Activated CD8-positive, alpha-beta memory T cell treated with anti-CD3 and anti-CD28 coated beads for 4 hours (primary cell): ENCODE measurements at regions not wholly inside any gene's neighbourhood (a gene's known extent, or its start where the extent isn't known, plus 50 kb on each side); places are given as distances from the start of the nearest gene placed in this dataset.

Source experiments
- DNase-seq, 2 donors: peaks; one replicate each; pipeline ENCODE4 v3.0.0-alpha.2; 2020; ENCODE audit warnings: low read depth in 2 of 2

- no peak for DNase-seq
Observed at GRCh38 chr2:220167956-220168355, 540.5 kb downstream of the SLC4A3 start.

- DNase-seq, result no peak
Observed at GRCh38 chr2:220168891-220169546, 541.6 kb downstream of the SLC4A3 start.

DNA sequence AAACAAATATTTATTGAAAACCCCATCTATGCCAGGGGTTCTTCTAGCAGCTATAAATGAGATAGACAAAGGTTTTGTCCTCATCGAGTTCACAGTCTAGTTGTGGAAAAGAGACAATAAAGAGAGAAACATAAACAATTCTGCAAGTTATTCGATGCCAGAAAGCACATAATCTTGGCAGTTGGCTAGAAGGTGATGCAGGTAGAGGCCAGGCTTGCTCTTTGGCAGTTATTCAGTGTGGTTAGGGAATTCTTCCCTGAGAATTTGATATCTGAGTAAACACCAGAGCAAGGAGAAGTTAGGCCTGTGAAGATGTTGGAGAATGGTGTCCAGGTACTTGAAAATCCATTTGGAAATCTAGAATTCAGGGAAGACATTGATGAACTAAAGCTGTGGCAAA lies 547.4 kb downstream of the SLC4A3 start:
- DNase-seq, result no peak

GRCh38 chr2:220175967-220176366 lies 548.5 kb downstream of the SLC4A3 start:
- DNase-seq, result no peak

DNA sequence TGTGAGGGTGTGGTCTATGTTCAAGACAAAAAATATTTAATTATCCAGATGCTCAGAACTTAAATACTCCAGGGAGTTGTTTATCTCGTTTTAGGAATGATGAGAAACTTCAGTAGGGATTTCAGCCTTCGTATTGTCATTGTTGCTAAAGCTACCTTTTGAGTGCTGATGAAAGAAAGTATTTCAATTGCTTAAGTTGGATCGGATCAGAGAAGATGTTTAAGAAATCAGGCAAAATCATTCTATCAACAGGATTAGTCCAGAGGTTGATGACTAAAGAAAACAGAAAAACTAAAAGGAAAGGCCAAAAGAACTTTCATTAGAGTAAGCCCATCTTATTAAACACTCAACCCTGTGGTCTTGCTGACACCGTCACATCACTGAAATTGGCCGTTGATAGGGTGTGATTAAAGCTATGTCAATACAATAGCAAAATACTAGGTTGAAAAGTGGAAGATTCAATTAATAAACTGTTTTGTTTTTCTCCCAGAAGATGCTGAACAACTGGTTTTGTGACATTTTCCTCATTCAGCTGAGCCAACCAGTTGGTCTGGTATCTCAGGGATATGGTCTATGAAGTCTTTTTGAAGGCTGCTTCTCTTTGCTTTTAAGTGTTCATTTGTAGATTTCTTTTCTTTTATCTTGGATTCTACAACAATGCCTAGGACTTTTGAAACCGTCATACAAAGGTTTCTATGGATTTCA lies 551.7 kb downstream of the SLC4A3 start:
- no peak for DNase-seq

DNA sequence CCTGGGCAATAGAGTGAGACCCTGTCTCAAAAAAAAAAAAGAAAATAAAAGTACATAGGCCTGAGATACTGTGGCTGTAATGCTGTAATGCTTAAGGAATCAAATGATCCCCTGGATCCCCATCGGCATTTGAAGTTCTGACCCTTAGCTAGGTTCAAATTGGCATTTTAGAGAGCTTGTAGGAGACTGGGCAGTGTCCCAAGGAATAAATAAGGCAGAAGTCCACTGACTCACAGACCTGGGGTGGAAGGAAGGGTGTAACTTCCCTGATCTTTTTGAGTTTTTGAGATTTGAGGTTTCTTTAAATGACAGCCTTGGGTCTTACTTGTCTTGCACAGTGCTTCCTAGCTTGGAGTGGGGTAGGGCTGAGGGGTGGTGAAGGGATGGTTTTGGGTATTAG lies 553.7 kb downstream of the SLC4A3 start:
- DNase-seq, result no peak

DNA sequence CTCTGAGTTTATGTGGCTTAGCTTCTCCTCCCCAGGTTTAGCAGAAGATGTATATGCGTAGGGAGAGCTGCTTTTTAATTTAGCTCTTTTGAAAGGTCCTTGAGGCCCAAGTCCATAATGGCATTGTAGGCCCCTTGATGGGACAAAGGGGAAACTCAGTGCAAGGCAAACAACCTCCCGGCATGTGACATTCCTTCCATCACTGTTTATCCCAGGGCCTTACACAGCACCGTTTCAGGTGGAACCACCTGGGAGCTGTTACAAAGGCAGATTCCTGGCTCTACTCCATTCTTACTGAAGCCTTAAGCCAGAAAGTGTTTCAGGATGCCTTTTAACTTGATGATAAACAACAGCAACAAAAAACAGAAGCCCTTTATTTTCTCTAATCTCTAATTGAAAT lies 555.4 kb downstream of the SLC4A3 start:
- DNase-seq, result no peak

GRCh38 chr2:220185766-220186305 lies 558.4 kb downstream of the SLC4A3 start:
- no peak for DNase-seq

- no peak for DNase-seq
Observed at GRCh38 chr2:220188031-220188430, 560.6 kb downstream of the SLC4A3 start.

DNA sequence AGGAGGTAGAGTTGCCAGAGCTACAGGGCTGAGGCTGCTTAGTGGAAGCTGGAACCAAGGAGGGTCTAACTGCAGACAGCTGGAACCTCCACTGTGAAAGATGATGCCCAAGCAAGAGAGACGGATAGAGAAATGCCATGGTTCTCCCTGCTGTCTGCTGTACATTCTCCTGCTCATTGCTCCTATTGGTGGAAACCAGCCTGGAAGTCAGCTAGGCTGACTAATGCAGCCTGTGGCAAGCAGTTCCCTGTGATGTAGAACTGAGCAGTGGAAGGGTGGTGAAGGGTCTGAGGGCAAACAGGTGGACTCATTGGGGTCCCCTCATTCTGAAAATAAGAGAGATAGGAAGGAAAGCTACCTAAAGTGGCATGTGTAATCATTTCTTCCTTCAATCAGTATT lies 563.6 kb downstream of the SLC4A3 start:
- no peak for DNase-seq

DNA sequence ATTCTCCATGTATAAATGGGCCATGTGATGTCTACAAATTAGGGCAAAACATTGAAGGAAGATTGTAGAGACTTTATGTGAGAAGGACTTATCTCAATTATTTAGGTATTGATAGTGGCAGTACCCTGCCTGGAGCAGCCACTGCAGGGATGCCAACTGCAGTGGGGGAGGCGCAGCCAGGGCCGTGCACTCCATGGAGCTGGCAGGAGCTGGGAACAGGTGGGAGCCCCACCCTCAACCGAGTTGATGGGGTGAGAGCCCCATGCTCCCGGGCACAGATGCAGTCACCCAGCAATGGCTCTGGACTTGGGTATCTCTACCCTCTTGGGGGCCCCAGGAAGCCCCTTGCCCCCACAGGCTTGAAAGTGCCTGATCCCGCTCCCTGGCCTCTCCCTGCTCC lies 564.3 kb downstream of the SLC4A3 start:
- DNase-seq, result no peak

GRCh38 chr2:220192994-220193753 lies 565.7 kb downstream of the SLC4A3 start:
- no peak for DNase-seq

DNA sequence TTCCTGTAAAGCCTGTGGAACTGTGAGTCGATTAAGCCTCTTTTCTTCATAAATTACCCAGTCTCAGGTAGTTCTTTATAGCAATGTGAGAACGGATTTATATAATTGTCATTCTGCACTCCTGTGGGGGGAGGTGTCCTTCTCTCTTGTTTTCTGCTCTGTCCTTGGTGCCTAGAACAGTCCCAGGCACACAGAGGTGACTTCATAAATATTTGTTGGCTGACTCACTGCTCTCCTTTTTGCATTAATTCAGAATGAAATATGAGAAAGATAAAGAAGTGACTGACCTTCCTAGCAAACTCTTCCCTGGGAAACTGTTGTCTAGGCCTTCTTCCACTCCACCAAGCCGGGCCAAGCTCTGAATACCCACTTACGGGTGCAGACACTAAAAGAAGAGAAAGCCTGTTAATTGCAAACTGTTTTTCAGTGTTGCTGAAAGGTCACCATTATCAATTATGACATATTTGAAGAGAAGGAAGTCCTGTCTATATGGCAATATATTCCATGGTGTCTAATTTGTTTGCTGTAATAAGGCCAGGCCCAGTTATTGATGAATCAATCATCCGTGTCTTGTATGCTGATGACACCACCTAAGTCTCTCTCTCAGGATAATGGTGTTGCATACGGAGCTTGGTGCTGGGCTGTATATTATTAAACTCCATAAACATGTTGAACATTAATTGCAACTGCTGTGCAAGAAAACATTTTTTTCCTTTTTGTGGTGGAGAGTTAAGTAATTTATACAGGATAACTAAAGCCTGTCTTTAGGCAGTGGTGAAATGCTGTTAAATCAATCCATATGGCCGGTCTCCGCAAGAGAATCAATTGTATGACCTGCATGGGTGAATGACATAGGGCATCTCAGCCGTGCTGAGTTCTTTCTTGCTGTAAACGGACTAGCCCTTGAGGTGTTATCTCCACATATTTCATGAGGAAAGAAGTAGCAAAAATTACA lies 567.5 kb downstream of the SLC4A3 start:
- DNase-seq, result no peak

DNA sequence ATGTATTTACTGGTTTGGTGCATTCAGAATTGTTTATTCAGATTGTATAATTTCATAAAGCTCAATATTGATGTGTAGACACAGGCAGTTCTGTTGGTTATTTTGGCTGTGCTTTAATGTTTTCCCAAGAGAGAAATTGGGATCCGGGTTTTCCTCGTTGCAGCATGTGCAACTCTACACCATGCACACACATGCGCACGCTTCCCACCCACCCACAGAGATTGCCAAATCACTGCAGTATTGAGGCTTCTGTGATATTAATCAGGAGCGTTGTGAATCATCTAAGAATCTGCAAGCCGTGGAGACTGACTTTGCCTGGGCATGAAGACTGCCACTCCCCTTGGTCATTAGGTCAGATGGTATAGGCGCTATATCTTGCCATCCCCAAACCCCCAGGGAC lies 571.5 kb downstream of the SLC4A3 start:
- no peak for DNase-seq

DNA sequence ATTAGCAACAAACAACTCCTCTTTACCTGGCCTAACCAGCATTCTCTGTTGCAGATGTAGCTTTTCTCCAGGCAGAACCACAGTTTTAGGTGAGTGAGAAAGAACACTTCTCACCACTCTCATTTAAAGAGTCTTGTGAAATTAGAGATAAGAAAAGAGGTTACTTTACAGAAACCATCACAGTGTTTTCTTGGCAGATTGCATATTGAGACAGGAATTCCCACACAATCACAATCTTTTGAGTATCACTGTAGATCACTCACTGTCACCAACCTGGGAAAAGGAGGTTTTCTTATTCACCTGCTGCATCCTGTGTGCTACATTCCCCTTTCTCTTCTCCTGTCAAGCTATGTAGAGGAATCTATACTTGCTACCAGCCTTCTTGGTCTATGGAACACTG lies 574.6 kb downstream of the SLC4A3 start:
- DNase-seq, result no peak

DNA sequence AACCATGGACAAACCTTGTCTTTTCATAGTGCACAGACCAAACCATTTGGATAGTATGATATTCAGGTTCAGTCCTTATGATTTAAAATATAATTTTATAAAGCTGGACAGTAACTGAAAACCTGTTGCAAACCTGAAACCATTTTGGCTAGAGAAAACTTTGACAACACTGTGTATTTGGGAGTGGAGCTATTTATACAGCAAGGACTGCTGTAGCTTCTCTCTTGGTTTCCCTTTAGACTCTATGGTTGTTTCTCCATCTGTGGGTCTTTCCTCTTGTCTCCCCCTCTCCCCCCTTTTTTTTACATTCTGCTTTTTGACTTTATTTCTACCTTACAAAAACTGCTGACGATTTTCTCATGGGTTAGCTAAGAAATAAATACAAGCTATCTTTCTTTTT lies 581.7 kb downstream of the SLC4A3 start:
- DNase-seq, result no peak

GRCh38 chr2:220209751-220210150 lies 582.3 kb downstream of the SLC4A3 start:
- DNase-seq, result no peak

DNA sequence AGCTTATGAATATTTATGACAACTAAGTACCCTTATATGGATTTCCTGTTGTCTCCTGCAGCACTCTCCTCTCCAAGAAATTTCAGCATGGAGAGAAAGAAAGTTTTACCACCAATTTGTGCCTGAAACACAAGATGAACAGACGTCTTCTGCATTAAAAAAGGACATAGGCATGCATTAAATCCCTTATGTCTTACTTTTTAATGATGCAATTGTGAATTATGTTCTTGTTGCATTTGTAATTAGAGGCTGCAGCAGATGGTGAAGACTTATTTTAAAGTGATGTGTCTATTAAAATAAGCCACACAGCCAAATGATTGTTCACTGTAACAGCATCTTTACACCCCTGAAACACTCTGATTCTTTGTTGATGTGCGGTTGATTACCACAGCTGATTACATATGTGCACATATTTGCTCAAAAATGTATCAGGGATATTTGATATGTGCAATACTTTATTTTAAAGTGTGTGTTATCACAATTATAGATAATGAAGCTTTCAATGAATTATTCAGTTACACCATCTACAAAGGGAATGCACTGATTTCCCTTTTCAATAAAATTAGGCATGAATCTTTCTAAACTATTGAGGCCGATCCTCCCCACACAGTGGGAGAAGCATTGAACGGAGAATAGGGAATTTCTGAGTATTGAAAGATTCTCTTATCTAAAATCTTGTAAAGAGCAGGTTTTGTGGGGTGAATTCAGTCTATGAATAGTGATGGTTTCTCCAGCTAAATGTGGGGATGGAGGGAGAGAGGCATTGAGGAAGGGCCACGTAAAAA lies 585.1 kb downstream of the SLC4A3 start:
- DNase-seq, result no peak

- no peak for DNase-seq
Observed at GRCh38 chr2:220215785-220216184, 588.4 kb downstream of the SLC4A3 start.

GRCh38 chr2:220219371-220219770 lies 591.9 kb downstream of the SLC4A3 start:
- no peak for DNase-seq

- no peak for DNase-seq
Observed at GRCh38 chr2:220220009-220220408, 592.6 kb downstream of the SLC4A3 start.
